NB4 (cell line): ENCODE measurements at regions not wholly inside any gene's neighbourhood (a gene's known extent, or its start where the extent isn't known, plus 50 kb on each side); places are given as distances from the start of the nearest gene placed in this dataset.

Source experiments
- DNase-seq: peaks from one replicate; pipeline ENCODE4 v3.0.0; 2010; ENCODE audit warnings: low read depth
- H3K4me3 ChIP-seq: one replicate; pipeline ENCODE4 v1.5.1; 2011; ENCODE audit warnings: mild to moderate bottlenecking, low read depth, low read length, moderate library complexity
- MAX ChIP-seq: IDR thresholded peaks from 2 replicates; pipeline ENCODE4 v1.6.1; 2011; ENCODE audit warnings: low read depth, low read length
- MYC ChIP-seq: IDR thresholded peaks from 2 replicates; pipeline ENCODE4 v1.6.1; 2011; ENCODE audit warnings: low read depth, low read length
- POLR2A ChIP-seq: IDR thresholded peaks from 2 replicates; pipeline ENCODE4 v1.6.1; 2011; ENCODE audit warnings: mild to moderate bottlenecking; ENCODE audit not compliant: insufficient read length; ENCODE audit errors: extremely low read depth
- TF ChIP-seq, protein P1 (sequence below): IDR thresholded peaks from one replicate; pipeline ENCODE4 v1.5.1; 2012; ENCODE audit warnings: low read depth, low read length

- no peak for TF ChIP-seq POLR2A
- TF ChIP-seq MAX, result no peak
- TF ChIP-seq, protein P1, sequence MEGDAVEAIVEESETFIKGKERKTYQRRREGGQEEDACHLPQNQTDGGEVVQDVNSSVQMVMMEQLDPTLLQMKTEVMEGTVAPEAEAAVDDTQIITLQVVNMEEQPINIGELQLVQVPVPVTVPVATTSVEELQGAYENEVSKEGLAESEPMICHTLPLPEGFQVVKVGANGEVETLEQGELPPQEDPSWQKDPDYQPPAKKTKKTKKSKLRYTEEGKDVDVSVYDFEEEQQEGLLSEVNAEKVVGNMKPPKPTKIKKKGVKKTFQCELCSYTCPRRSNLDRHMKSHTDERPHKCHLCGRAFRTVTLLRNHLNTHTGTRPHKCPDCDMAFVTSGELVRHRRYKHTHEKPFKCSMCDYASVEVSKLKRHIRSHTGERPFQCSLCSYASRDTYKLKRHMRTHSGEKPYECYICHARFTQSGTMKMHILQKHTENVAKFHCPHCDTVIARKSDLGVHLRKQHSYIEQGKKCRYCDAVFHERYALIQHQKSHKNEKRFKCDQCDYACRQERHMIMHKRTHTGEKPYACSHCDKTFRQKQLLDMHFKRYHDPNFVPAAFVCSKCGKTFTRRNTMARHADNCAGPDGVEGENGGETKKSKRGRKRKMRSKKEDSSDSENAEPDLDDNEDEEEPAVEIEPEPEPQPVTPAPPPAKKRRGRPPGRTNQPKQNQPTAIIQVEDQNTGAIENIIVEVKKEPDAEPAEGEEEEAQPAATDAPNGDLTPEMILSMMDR, result no peak
- TF ChIP-seq MYC, result no peak
- H3K4me3 ChIP-seq, result no peak overlapping the region
- no peak for DNase-seq
These were observed 165.5 kb upstream of the ACVR2A start for GRCh38 chr2:147679191-147679954.

- no peak for DNase-seq
- TF ChIP-seq POLR2A (no peak), MAX (0 out of 2 replicates have a peak, but pooled peaks have one; percentile 9), MYC (no peak)
- TF ChIP-seq, protein P1, result no peak
- no peak overlapping the region for H3K4me3 ChIP-seq
These were observed 179.7 kb upstream of the ACVR2A start for GRCh38 chr2:147665105-147665504.

GRCh38 chr2:147663962-147664361 lies 180.9 kb upstream of the ACVR2A start:
- TF ChIP-seq MYC, result no peak
- TF ChIP-seq POLR2A, result no peak
- no peak for TF ChIP-seq MAX
- TF ChIP-seq, protein P1, result no peak
- H3K4me3 ChIP-seq, result no peak overlapping the region
- no peak for DNase-seq

DNA sequence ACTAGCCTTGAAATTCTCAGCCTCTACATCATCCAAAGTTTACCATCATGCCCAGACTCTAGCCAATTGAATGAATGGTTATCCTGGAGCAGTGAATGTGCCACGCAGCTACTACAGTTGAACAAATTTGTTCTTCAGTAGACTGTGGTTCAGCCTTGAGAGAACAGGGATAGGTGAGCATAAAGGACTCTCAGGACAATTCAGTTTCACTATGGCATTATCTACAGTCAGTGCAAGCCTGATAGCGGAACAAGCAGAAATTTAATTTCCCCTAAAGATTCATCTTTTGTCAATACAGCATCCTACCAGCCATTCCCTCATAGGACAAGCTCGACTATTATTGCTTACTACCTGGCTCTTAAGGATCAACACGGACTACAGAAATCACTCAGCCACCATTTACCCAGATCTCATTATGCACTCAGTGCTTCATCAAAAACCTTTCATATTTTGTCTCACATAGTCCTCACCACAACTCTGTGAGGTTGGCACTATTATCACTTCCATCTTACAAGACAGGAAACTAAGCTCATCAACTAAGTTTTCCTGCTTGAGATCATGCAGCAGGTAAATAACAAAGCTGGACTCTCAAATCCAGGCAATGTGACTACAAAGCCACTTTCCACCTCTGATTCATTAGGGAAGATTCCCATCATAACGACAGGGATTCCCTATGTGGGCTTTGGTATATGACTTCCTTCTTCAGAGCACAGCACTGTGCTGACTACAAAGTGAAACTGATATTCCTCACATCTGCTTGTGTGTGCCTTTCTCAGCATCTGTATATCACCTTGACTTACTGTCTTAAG lies 181.5 kb upstream of the ACVR2A start:
- no peak for TF ChIP-seq MAX
- no peak for TF ChIP-seq POLR2A
- TF ChIP-seq MYC, result no peak
- TF ChIP-seq, protein P1, result no peak
- H3K4me3 ChIP-seq, result no peak overlapping the region
- DNase-seq, result no peak

GRCh38 chr2:147662221-147662620 lies 182.6 kb upstream of the ACVR2A start:
- H3K4me3 ChIP-seq, result no peak overlapping the region
- DNase-seq, result no peak
- TF ChIP-seq MAX, result no peak

DNA sequence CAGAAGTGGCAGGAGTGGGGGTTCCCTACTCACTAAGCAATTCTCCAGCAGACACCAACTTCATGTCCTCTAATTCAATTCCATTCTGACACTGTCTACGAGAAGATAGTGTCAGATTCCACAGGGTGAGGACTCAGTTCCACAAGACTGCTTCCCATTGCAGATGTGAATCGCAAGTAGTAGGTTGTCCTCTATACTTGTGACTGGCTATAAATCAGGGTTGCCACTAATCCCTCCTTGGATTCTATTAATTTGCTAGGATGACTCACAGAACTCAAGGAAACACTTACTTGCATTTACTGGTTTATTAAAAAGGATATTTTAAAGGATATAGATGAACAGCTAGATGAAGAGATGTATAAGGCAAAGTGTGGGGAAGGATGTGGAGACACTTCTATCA lies 184.1 kb upstream of the ACVR2A start:
- DNase-seq, result no peak
- TF ChIP-seq POLR2A (no peak), MYC (no peak), MAX (no peak)
- TF ChIP-seq, protein P1, result no peak

More for the DNA sequence above, 184.1 kb upstream of the ACVR2A start:
- H3K4me3 ChIP-seq, result no peak overlapping the region
